ENCODE measurements at regions not wholly inside any gene's neighbourhood (a gene's known extent, or its start where the extent isn't known, plus 50 kb on each side); places are given as distances from the start of the nearest gene placed in this dataset.
"Not testable (repeated sequence)": the region's sequence is repeated elsewhere in the genome, so short reads cannot be mapped to it uniquely, and the experiment has no call there.

DNA sequence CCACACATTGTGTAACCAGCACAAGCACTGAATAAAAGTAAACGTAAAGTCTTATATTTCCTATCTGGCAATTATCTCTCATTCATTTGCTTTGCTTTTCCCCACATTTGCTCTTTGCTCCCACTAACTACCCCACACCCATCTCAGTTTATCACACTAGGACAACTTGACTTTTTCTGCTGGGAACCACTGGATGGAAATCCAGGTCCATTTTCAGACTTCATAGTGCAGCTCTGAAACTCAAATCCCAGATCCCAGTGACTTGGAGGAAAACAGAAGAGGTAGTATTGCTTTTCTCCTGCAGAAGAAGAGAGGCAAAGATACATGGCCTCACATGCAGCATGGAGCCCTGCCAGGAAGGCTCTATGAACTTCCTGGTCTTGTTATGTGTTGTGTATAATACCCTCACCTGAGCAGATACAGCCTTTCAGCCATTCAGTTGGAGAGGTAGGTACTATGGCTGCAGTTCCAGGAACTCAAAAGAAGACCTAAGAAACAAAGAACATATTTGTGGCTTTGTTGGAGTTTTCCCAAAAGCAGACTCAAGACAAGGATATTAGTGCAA, 90.0 kb upstream of the NIPBL start:
- DNase-seq = no peak

DNA sequence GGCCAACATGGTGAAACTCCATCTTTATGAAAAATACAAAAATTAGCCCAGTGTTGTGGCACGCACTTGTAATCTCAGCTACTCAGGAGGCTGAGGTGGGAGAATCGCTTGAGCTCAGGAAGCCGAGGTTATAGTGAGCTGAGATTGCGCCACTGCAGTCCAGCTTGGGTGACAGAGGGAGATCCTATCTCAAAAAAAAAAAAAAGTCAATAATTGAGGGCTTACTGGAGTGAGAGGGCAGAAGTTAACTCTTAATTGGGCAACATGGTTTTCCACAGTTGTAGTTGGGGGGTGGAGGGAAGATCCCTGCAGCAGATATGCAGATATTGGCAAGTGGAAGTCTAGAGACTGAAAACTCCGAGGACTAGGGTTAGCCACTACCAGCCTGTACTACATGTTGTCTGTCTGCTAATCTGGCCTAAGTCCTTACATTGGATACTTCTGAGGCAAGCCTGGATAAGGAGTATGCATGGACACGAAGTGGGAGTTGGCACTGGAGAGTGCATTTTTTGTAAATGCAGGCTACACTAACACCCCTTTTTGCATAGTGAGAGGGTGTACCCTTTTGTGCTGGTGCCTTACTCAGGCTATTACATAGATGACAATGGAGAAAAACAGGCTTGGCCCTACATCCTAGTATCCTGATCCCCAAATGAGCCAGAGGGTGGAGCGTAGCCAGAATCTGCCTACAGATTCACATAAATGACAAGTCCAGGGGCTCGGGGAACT, 89.0 kb upstream of the NIPBL start:
- DNase-seq = no peak

DNA sequence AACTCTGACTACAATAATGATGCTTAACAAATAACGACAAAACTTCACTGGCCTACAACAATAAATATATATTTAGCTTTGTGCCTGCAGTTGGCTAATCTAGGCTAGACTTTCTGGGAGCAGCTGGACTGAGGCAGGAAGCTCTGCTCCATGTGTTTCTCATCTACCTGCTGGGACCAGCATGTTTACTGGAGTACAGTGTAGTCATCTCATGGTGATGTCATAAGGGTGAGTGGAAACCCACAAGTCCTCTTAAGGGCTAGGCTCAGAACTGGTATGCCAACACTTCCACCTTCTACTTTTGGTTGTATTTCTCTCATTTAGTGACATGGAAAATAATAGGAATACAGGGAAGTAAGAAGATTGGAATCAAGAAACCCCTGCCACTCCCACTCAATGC, 85.7 kb upstream of the NIPBL start:
- no peak for DNase-seq

DNA sequence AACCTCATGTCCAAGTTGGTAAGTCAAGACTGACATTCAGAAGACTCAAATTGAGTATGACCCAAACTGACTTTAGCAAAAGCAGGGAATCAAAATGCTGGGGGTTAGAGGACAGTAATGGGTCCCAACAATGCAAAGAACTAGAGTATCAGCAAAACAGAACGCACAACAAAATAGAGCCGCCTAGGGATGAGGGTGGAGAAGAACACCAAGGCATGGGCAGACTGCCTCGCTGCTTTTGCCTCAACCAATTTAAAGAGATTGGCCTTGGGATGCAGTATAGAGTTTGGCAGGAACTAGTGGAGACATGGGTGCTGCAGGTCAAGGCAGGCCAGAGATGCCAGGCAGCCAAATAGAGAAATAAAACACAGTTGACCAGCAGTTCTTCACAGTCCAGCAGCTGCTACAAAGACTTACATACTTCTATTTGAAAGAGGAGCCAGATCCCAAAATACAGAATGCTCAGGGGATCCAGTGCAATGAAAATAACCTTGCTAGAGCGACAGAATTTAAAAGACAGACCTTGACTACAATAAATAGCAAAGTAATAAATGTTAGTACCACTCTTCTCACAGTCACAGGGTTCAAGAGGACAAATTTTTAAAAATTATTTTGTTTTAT, 83.9 kb upstream of the NIPBL start:
- no peak for DNase-seq

DNA sequence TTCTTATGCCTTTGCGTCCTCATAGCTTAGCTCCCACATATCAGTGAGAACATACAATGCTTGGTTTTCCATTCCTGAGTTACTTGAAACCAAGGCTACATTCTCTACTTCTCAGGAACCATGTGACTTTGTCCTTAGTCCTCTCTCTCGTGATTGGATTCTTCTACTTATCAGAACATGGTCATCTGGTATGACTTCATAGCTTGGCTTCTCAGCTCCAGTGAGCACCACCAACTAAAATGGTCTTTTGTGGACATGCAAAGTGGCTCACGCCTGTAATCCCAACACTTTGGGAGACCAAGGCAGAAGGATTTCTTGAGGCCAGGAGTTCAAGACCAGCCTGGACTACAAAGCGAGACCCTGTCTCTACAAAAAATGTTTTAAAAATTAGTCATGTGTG, 81.2 kb upstream of the NIPBL start:
- DNase-seq = no peak

DNA sequence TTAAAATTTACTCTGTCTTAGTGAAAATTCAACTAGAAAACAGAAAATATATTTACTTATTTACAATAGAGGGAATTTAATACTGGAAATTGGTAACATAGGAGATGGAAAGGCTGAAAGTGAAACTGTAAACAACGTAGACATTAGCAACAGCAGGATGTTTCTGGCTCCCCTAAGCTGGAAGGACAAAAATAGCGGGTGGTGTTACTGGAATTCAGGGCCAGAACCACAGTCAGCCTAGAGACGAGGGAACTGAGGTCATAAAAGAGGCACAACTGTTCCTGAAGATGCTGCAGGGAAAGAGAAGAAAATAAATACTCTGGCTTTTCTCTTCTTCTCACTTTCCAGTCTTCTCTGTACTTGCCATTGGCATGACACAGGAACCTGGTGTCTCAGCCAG, 80.4 kb upstream of the NIPBL start:
- DNase-seq = no peak

DNA sequence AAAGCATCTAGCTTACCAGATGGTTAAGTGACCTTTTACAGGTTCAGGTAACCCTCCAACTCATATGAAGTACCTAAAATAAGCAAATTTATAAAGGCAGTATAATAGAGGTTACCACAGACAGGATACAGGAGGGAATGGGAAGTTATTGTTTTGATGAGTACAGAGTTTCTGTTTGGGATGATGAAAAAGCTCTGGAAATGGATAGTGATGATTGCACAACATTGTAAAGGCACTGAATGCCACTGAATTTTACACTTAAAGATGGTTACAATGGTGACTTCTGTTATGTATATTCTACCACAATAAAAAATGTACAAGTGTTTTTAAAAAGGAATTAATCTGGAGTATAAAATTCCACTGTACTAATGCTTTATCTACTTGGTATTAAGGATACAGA, 75.0 kb upstream of the NIPBL start:
- DNase-seq = no peak

DNA sequence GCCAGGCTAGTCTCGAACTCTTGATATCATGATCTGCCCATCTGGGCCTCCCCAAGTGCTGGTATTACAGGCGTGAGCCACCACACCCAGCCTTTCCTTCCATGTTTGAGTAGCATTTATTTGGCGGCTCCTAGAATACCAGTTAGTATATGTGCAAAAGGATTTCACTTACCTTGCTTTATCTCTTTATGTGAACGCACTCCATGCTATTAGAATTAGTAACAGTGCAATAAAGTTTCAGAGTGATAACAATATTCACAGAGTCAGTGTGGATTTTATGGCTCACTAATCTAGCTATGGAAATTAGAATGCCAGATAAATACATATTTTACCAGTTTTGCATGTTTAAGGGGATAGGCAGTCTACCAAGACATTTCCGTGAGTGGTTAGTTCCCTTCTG, 74.4 kb upstream of the NIPBL start:
- no peak for DNase-seq

DNA sequence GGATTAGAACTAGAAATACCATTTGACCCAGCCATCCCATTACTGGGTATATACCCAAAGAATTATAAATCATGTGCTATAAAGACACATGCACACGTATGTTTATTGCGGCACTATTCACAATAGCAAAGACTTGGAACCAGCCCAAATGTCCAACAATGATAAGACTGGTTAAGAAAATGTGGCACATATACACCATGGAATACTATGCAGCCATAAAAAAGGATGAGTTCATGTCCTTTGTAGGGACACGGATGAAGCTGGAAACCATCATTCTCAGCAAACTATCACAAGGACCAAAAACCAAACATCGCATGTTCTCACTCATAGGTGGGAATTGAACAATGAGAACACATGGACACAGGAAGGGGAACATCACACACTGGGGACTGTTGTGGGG, 63.3 kb upstream of the NIPBL start:
- DNase-seq = not testable (repeated sequence)

DNA sequence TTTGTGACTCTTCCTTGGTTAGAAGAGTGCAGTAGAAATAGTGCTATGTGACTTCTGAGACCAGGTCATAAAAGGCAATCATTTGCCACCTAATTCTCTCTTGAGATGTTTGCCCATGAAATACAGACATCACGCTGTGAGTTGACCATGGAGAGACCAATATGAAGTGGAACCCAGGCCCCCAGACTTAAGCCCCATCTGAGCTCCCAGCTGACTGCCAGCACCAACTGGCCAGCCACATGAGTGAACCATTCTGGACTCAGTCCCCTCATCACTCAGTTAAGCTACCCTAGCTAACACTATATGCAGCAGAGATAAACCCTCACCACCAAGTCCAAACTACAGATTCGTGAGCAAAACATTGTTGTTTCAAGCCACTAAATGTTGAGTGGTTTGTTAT, 60.7 kb upstream of the NIPBL start:
- DNase-seq = no peak

DNA sequence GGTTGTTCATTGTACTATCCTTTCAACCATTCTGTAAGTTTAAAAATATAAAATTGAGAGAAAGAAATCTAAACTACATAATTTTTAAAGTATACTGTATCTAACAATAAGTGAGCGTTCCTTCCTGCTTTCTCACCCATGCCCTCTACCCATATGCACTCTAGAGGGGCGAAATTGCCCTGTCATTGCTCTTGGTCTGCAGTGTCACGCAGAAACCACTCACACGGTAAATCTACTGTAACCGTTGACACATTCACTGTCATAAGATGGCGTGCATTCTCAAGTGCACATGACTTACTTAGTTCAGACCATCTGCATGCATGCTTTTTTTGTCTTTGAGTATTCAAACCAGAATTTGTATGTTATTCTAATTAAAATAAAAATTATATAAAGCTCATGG, 55.7 kb upstream of the NIPBL start:
- no peak for DNase-seq

DNA sequence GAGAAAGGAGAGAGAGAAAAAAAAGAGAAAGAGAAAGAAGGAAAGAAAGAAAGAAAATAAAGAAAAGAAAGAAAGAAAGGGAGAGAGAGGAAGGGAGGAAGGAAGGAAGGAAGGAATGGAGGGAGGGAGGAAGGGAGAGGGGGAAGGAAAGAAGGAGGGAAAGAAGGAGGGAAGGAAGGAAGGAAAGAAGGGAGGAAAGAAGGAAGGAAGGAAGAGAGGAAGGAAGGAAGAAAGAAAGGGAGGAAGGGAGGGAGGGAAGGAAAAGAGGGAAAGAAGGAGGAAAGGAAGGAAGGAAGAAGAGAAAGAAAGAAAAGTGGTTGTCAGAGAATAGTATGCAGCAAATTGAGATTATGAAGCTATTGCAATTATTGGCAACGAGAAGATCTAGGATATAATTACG, 49.9 kb upstream of the NIPBL start:
- DNase-seq = no peak
